GM19467 (cell line): ENCODE measurements at regions not wholly inside any gene's neighbourhood (a gene's known extent, or its start where the extent isn't known, plus 50 kb on each side); places are given as distances from the start of the nearest gene placed in this dataset.
A peak's percentile ranks its signal among the peaks of the same experiment; 100 is the strongest.

ENCODE experiments used
- ATAC-seq: cut with Tn5 transposase; IDR thresholded peaks from one replicate; pipeline ENCODE4 v1.9.1; 2021; ENCODE audit warnings: mild to moderate bottlenecking, moderate library complexity; ENCODE audit not compliant: unreplicated experiment

DNA sequence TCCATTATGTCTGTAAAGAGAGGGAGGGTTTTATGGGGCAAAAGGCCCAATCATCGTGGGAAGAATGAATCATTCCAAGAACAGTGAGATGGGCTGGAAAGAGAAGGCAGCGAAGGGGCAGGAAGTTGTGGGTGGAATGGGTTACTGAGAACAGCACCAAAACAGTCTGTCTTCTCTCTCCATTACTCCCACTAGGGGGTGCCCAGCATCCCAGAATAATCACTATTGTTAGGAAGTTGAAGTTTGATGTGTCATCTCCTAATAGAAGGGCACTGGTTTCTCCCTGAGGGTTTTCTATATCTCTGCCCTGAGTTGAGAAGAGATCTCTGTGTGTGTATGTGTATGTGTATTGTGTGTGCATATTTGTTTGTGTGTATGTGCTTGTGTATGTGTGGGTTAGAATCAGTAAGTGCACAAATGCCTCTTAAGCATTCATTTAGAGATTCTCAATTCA, 76.6 kb upstream of the MAP4K3 start:
- ATAC-seq: peak; percentile 90

DNA sequence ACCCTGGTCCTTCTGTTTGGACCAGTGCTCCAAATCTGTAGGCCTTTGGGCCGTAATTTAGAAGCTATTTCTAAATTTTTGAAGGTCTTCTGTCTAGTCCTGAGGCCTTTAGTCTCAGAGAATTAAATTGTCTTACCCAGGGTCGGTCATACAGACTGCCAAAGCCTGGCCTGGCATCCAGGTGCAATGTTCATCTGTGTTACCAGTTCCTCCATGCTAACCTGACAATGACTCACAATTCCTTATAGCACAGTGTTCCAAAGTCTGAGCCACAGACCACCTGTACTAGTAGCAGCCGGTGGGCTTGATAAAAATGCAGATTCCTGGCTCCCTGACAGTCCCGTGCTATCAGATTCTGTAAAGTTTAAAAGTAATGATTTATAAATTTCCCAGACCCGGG, 77.7 kb upstream of the MAP4K3 start:
- ATAC-seq: no peak

DNA sequence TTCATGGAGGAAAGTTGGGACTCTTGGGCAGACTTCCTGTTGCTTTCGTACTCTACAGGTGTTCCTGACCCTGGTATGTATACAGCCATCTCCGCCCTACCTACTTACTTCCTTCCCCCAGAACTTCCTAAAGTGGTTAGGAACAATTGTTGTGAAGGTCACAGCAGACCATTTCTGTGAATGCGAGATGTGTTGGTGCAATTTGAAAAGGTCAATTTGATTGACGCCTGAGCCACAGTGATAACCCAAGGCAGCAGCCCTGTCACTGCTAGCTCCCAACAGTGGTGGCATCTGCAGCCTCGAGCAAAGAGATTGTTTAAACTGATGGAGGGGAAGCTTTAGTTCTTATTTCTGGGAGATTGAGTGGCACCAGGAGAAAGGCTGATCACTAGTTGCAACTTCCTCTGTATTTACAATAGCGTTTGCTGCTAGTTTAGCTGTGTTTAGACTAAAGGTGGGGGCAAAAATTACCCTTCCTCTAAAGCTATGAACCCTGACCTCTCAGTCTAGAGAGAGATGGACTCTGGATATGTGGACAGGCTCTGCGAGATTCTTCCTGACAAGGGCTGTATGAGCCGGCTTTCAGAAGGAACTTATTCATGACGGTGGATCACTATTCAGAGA, 78.3 kb upstream of the MAP4K3 start:
- ATAC-seq: no peak

DNA sequence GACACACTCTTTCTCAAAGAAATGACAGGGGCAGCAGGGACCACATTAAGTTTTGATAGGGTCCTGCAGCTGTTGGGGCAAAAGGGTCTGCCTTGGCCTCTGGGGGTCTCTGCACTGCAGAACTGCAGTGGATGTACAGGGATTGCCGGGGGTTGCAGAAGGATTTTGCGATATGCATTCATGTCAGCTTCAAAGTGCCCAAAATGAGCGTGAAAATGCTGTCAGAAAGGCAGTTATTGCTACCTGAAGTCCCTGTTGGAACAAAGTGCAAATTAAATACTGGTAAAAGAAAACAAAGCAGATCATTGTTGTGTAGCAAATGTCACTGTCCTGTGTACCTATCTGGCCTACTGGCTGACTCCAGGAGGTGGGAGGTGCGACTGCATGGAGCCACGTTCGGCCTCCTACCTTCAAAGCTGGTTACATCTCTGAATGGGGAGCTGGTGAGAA, 78.8 kb upstream of the MAP4K3 start:
- ATAC-seq: no peak

DNA sequence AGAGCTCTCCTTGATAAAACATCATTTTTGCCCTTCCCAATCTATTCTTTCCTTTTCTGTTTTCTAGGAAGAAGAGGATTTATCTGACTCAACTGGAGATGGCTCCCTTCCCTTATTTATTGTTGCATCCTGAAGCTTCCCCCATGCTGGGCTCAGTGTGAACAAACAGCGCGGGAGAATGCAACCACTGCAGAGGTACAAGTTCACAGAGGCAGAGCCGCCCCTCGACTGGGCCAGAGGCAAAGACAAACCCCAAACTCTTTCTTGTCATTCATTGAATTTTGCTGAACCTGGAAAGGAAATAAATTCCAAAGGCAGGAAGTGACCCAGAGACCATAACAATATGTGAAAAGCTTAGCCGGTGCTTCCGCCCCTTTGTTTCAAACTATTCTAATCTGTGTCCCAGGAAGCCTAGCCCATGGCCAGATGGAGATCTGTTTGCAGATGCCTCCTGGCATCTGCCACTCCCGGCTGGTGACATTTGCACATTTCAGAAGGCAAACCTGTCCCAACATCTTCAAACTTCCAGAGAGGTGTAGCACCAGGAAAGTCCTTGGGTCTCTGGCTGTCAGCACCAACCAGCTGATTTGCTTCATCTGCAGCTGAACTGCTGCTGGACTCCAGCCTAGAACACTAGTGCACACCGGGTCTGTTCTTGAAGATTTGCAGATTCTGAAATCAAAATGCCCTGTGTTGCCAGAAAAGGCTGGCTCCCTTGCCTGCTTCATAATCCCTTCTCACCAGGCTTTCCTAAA, 79.4 kb upstream of the MAP4K3 start:
- ATAC-seq: no peak

DNA sequence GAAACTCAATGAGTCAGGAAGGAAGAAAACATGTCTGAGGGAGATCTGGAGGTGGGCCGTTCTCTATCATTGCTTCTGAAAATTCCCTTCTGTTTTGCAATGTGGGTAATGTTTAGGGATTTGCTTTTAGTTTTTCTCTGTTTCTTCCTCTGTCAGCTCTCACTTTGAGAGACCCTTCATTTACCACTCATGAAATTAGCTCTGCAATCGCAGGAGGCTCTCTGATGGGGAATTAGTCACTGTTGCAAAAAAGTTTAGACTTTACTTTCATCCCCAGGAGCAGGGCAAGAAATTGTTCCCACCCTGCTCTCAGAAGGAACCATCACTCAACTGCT, 80.0 kb upstream of the MAP4K3 start:
- no peak for ATAC-seq

DNA sequence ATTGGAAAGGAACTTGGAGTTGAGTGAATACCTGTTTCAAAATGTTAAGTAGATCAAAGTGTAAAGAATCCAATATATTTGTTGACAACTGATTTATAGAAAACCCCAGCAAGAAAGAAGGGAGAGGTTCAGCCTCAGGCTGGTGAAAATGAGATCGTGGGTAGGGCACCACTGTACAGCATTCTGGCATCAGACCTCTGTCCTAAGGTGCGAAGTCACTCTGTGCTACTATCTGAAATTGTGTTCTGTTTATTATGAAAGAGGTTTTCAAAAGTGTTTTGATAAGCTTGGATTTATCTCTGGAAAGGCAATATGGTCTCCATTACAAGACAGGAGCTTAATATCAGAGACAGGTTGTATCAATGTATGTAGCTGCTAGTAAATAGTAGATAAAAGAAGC, 80.5 kb upstream of the MAP4K3 start:
- no peak for ATAC-seq

DNA sequence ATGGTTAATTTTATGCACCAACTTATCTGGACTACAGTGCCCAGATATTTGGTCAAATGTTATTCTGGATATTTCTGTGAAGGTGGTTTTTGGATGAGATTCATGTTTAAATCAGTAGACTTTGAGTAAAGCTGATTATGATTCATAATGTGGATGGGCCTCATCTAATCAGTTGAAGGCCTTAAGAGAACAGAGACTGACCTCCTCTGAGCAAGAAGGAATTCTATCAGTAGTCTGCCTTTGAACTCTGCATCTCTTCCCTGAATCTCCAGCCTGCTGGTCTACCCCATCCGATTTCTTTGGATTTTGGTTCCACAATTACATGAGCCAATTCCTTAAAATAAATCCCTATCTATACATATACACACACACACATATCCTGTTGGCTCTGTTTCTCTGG, 82.8 kb upstream of the MAP4K3 start:
- ATAC-seq: no peak

DNA sequence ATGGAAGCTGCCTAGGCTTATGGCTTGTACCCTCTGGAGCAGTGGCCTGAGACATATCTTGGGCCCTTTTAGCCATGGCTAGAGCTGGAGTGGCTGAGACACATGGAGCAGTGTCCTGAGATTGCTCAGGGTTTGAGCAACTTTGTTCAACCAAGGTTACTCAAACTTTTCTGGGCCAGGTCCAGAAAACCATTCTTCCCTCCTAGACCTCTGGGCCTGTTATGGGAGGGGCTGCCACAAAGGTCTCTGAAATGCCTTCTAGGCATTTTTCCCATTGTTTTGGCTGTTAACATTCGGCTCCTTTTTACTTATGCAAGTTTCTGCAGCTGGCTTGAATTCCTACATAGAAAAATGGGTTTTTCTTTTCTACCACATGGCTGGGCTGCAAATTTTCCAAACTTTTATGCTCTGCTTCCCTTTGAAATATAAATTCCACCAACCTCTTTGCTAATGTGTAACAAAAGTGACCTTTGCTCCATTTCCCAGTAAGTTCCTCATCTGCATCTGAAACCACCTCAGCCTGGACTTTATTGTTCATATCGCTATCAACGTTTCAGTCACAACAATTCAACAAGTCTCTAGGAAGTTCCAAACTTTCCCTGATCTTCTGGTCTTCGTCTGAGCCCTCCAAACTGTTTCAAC, 84.9 kb upstream of the MAP4K3 start:
- ATAC-seq: no peak

DNA sequence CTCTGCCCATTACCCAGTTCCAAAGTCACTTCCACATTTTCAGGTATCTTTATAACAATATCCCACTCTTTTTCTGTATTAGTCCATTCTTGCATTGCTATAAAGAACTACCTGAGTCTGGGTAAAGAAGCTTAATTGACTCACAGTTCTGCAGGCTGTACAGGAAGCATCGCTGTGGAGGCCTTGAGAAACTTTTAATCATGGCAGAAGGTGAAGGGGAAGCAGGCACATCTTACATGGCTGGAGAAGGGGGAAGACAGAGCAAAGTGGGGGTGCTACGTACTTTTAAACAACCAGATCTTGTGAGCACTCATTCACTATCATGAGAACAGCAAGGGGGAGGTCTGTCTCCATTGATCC, 85.4 kb upstream of the MAP4K3 start:
- no peak for ATAC-seq

DNA sequence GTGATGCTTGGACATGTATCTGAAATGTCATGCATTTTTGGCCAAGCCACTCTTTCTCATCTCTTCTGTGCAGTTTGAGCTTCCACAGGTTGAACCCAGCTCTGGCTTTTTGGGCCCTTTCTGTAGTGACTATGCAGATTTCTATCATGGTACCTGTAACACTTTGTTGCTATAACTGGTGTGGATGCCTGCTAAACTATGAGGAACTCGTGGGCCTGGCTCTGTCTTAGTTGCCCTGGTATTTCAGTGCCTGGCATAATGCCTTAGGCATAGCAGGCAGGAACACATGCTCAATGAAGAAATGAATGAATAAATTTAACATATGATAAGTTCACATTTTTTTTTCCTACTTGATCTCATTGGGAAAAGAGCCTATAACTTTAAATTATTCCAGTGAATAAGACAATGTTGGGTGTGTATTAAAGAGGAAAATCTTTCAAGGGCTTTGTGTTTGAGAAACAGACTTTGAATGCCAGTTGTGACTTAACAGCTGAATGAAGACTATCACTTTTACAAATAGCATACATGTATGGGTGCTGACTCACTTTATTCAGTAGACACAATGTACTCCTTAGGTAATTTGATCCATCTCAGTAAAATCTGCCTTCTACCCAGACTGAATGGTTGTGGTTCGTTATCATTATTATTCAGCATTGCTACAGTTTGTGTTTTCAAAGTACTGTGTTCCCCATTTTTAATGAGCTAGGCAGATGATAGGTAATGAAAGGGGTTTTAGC, 86.4 kb upstream of the MAP4K3 start:
- ATAC-seq: no peak

DNA sequence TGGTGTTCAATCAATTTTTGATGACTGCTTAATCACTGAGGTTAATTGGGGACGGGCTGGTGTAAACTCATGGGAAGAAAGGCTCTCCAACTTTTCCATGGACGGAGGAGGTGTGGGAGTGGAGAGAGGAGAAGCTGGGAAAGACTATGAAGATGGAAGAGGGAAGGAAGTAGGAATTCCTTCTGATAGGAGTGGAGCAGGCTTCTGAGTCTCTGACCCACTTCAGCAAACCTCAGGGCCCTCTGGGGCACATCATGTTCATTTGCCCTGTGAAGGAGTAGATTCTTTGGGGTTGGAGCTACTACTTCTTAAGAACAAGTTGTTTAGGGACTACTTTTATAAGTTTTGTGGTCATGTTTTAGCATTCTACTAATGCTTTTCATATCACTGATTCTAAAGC, 87.0 kb upstream of the MAP4K3 start:
- ATAC-seq: no peak

DNA sequence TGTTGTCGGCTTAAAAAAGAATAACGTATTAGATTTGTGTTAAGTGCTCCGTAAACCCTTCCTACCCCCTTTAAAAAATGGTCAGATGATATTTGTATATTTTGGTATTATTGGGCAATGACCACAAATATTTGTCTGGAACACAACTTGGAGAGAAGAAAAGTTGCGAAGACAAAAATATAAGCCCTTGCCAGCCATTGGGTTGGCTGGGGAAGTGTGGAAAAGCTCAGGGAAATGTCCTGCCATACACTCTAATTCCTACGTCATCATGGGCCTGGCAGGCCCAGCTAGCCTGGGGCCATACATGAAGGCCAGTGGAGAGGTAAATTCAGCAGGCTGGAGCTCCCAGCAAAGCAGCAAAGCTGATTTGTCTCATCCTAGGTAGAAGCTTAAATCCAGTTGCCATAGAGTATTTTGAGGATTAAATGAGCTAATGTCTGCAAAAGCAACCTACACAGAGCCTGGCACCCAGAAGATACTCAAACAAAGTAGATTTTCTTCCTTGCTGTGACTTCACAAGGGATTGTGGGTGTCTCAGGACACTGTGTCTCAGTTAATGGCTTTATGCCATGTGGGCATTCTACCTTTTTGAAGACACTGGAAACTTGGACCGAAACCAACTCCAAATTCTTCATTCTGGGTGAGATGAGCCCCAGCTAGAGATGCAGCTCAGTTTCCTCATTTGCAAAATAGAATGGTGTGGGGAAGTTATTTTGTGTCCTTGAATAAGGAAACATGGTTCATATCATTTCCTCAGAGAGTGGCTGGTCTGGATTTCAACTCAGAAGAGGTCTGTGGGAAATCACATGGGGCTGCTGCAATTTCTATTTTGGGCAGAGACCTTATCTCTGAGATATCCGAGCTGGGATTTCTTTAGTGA, 87.9 kb upstream of the MAP4K3 start:
- no peak for ATAC-seq

DNA sequence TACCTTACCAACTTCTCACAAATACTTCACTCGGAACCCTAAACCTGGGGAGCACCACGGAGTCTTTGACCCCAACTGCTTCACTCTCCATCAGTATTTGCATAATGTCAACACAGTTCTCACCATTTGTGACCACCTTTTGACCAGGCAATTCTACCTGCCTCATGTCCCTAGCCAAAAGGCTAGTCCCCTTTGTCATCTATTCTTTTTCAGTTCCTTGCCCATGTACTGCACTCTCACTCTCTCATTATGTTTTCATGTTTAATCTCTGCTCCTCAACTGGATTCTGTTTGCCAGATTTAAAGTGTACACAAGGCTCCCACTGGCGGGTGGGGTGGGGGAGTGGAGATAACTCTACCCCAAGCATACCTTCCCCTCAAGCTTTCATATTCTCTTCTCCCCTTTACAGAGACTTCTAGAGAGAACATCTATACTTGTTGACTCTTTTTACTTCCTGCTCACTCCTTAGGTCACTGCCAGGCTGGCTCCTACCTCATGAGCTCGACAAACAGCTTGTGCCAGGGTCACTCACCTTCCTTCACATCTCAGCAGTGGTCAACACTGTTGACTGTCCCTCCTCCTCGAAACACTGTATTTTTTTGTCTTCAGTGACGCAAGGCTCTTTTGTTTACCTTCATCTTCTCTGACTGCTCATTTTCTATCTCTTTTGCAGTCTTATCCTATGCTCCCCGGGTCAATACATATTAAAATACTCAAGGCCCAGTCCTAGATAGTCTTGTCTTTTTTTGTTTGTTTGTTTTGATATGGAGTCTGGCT, 88.7 kb upstream of the MAP4K3 start:
- ATAC-seq: no peak

DNA sequence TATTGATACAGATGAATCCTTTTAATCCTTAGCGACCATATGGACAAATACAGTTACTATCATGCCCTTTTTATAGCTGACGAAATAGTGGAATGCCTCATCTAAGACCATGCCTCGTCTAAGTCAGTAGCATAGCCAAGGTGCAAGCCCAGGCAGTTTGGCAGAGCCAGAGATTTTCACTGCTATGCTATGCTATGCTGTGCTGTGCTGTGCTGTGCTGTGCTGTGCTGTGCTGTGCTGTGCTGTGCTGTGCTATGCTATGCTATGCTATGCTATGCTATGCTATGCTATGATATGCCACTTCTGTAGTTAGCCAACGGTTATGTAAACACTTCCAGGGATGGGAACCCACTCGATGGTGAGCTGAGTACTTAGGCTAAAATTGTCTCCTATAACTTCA, 91.6 kb upstream of the MAP4K3 start:
- no peak for ATAC-seq

DNA sequence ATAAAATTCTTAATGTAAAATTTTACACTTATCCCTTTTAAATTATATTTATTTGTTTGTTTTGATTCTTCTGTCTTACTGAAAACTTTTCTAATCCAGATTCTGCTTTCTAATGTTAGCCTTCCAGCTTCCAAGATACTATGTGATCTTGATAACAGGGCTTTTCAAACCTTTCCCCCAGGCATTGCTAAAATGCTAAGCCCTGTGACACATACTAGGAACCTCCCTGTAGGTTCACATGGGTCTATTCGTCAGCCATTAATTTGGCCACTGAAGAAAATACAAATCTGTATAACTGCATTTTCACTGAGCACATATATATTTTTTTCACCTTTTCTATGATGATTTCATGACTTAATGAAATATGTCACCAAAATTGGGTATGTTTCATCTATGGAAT, 92.8 kb upstream of the MAP4K3 start:
- ATAC-seq: no peak

DNA sequence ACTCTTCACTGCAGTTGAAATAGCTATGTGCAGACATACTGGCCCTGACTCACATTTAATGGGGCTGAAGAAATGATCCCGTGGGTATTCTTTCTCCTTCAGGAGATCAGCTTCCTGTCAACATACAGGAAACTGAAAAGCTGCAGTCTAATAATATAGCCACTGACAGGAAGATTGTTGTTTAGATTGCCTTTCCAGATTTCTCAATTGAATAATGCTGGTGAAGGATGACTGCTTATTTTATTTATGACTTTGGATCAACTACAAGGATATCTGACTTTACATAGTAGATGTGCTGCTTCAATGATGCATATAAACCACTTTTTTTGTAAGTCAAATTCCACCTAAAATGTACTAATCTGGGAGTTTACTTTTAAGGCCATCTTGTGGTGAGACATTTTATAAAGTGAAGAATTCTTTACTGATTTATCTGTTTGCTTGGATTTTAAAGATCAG, 93.4 kb upstream of the MAP4K3 start:
- ATAC-seq: no peak

DNA sequence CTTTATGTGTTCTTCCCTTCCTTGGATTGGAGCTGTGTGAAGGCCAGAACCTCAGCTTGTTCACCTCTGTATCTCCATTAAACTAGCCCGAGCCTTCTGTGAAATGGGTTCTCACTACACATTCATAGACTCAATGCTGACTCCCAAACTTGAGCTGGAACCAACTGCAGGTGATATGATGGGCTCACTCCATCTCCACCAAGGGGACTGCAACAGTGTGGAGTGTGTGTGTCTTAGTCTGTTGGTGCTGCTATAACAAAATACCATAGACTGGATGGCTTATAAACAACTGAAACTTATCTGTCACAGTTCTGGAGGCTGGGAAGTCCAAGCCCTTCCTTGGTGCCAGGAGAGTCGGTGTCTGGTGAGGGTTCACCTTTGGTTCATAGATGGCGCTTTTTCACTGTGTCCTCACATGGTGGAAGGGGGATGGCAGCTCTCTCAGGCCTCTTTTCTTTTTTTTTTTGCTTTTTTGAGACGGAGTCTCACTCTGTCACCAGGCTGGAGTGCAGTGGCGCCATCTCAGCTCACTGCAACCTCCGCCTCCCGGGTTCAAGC, 94.2 kb upstream of the MAP4K3 start:
- ATAC-seq: no peak

DNA sequence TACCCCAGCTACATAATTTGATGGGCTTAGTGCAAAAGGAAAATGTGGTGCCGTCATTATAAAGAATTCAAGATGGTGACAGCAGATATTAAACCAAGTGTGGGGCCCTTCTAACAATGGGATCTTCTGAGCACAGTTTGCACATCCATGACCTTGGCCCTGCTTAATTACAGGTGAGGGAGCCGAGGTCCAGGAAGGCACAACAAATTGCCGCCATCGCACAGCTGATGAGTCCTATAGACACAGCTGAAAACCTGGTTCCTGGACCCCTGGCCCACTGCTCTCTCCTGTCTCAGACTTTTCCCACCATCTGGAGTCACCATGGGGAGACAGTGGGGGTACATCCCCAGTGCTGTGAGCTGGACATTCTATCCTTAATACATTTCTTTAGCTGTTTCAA, 95.8 kb upstream of the MAP4K3 start:
- ATAC-seq: no peak
